ENCODE measurements at regions not wholly inside any gene's neighbourhood (a gene's known extent, or its start where the extent isn't known, plus 50 kb on each side); places are given as distances from the start of the nearest gene placed in this dataset.

DNA sequence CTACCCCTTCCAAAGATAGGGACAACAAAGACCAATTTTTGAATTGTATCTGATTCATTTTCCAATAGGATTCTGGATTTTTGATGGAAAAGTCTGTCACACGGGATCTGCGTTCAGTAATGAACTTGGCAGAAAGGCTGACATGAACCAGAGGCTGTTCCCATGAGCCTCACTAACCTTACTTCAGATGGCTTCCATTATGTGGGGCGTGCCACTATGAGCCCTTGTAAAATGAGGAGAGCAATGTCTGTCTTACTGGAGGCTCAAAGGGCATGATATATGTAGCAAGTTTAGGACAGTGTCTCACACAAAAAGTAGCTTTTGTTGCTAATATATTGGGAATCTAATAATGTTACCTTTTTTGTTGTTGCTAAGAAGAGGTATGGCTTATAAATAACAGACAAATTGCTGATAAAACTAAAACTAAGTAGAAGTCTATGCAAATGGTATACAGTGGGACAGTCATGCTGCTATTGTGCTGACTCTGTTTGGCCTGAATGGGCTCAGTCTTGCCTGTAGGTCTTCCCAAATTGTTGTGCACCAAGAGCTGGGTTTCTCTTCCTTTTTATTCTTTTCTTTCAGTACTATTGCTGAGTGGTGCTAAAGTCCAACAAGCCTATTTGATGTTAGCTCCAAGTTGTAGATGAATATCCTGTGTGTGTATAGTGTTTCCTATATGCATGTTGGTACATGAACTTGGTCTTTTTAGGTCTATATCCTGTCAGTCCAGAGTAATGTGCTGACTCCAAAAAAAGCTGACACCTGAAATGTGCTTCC lies 132.1 kb downstream of the SPRY1 start:
- TF ChIP-seq, protein P1, sequence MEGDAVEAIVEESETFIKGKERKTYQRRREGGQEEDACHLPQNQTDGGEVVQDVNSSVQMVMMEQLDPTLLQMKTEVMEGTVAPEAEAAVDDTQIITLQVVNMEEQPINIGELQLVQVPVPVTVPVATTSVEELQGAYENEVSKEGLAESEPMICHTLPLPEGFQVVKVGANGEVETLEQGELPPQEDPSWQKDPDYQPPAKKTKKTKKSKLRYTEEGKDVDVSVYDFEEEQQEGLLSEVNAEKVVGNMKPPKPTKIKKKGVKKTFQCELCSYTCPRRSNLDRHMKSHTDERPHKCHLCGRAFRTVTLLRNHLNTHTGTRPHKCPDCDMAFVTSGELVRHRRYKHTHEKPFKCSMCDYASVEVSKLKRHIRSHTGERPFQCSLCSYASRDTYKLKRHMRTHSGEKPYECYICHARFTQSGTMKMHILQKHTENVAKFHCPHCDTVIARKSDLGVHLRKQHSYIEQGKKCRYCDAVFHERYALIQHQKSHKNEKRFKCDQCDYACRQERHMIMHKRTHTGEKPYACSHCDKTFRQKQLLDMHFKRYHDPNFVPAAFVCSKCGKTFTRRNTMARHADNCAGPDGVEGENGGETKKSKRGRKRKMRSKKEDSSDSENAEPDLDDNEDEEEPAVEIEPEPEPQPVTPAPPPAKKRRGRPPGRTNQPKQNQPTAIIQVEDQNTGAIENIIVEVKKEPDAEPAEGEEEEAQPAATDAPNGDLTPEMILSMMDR (IDR thresholded peaks at IDR 0.05), result no peak
- TF ChIP-seq POLR2AphosphoS5 (IDR thresholded peaks at IDR 0.05) (no peak), EP300 (IDR thresholded peaks at IDR 0.05) (no peak)

Measured in upper lobe of left lung (tissue), 4 donors.